ENCODE measurements at regions not wholly inside any gene's neighbourhood (a gene's known extent, or its start where the extent isn't known, plus 50 kb on each side); places are given as distances from the start of the nearest gene placed in this dataset.

- Histone ChIP-seq H3K79me1 (ENCODE audit: low read length) (no peaks in the 10 kb centered on the region), H3K18ac (ENCODE audit: low read length) (no peak overlapping the region), H2BK15ac (replicated peaks; ENCODE audit: low read depth) (no peak overlapping the region), H3K4me2 (ENCODE audit: low read length) (no peak overlapping the region), H4K8ac (ENCODE audit: low read depth, low read length) (no peak overlapping the region), H3K27ac (ENCODE audit: low read depth, low read length) (no peak overlapping the region), H2BK120ac (ENCODE audit: low read depth, low read length) (no peak overlapping the region), H3K4me1 (ENCODE audit: control insufficient read depth, low read depth, low read length) (no peaks in the 10 kb centered on the region), H2AK5ac (ENCODE audit: low read length) (no peak overlapping the region), H3K23ac (ENCODE audit: low read length) (no peak overlapping the region), H3K27me3 (ENCODE audit: insufficient read depth, low read length, poor library complexity) (no peaks in the 10 kb centered on the region), H3K4ac (ENCODE audit: low read depth, low read length) (no peak overlapping the region), H2BK5ac (ENCODE audit: low read length) (no peak overlapping the region), H3K36me3 (ENCODE audit: control insufficient read depth, insufficient read depth, low read length) (no peaks in the 10 kb centered on the region), H3K4me3 (ENCODE audit: low read length) (no peak overlapping the region), H3K56ac (ENCODE audit: low read length) (no peak overlapping the region), H3K79me2 (ENCODE audit: control insufficient read depth, insufficient read depth, low read length) (no peaks in the 10 kb centered on the region), H4K5ac (ENCODE audit: low read length) (no peak overlapping the region), H3K9ac (ENCODE audit: low read length) (no peak overlapping the region)
- WGBS (ENCODE audit: extremely low coverage, insufficient coverage, low lambda C conversion rate): 100% methylated on average over 1 of the region's 4 CpGs
- no peak for DNase-seq
Measured at GRCh38 chr4:180717451-180718033, 1525.7 kb upstream of the TENM3 start.

GRCh38 chr4:180721356-180721755, 1521.8 kb upstream of the TENM3 start:
- Histone ChIP-seq H3K79me2 (ENCODE audit: control insufficient read depth, insufficient read depth, low read length) (no peaks in the 10 kb centered on the region), H4K8ac (ENCODE audit: low read depth, low read length) (no peak overlapping the region), H3K4me1 (ENCODE audit: control insufficient read depth, low read depth, low read length) (no peaks in the 10 kb centered on the region), H3K4me2 (ENCODE audit: low read length) (no peak overlapping the region), H3K4ac (ENCODE audit: low read depth, low read length) (no peak overlapping the region), H3K56ac (ENCODE audit: low read length) (no peak overlapping the region), H3K9ac (ENCODE audit: low read length) (no peak overlapping the region), H3K79me1 (ENCODE audit: low read length) (no peaks in the 10 kb centered on the region), H3K4me3 (ENCODE audit: low read length) (no peak overlapping the region), H2BK5ac (ENCODE audit: low read length) (no peak overlapping the region), H2BK120ac (ENCODE audit: low read depth, low read length) (no peak overlapping the region), H3K36me3 (ENCODE audit: control insufficient read depth, insufficient read depth, low read length) (no peaks in the 10 kb centered on the region), H2AK5ac (ENCODE audit: low read length) (no peak overlapping the region), H2BK15ac (replicated peaks; ENCODE audit: low read depth) (no peak overlapping the region), H3K27ac (ENCODE audit: low read depth, low read length) (no peak overlapping the region), H3K18ac (ENCODE audit: low read length) (no peak overlapping the region), H3K27me3 (ENCODE audit: insufficient read depth, low read length, poor library complexity) (no peaks in the 10 kb centered on the region), H3K23ac (ENCODE audit: low read length) (no peak overlapping the region), H4K5ac (ENCODE audit: low read length) (no peak overlapping the region)
- DNase-seq: no peak
- WGBS (ENCODE audit: extremely low coverage, insufficient coverage, low lambda C conversion rate): 100% methylated on average over 4 of the region's 6 CpGs

- no peak overlapping the region for H3K23ac ChIP-seq (ENCODE audit: low read length)
- H3K79me2 ChIP-seq (ENCODE audit: control insufficient read depth, insufficient read depth, low read length): no peaks in the 10 kb centered on the region
- H4K8ac ChIP-seq (ENCODE audit: low read depth, low read length): no peak overlapping the region
- no peak overlapping the region for H2AK5ac ChIP-seq (ENCODE audit: low read length)
- no peak overlapping the region for H3K27ac ChIP-seq (ENCODE audit: low read depth, low read length)
- H3K56ac ChIP-seq (ENCODE audit: low read length): no peak overlapping the region
- no peaks in the 10 kb centered on the region for H3K36me3 ChIP-seq (ENCODE audit: control insufficient read depth, insufficient read depth, low read length)
- no peaks in the 10 kb centered on the region for H3K4me1 ChIP-seq (ENCODE audit: control insufficient read depth, low read depth, low read length)
- WGBS (ENCODE audit: extremely low coverage, insufficient coverage, low lambda C conversion rate): no CpG with 5 or more reads among the region's 6 CpGs
- H2BK120ac ChIP-seq (ENCODE audit: low read depth, low read length): no peak overlapping the region
- no peaks in the 10 kb centered on the region for H3K27me3 ChIP-seq (ENCODE audit: insufficient read depth, low read length, poor library complexity)
- no peak overlapping the region for H3K4me2 ChIP-seq (ENCODE audit: low read length)
- H3K4me3 ChIP-seq (ENCODE audit: low read length): no peak overlapping the region
- no peak overlapping the region for H4K5ac ChIP-seq (ENCODE audit: low read length)
- H3K18ac ChIP-seq (ENCODE audit: low read length): no peak overlapping the region
- H2BK15ac ChIP-seq (replicated peaks; ENCODE audit: low read depth): no peak overlapping the region
- no peak overlapping the region for H3K4ac ChIP-seq (ENCODE audit: low read depth, low read length)
- H3K79me1 ChIP-seq (ENCODE audit: low read length): no peaks in the 10 kb centered on the region
- no peak overlapping the region for H3K9ac ChIP-seq (ENCODE audit: low read length)
- H2BK5ac ChIP-seq (ENCODE audit: low read length): no peak overlapping the region
- DNase-seq: no peak
Measured at GRCh38 chr4:180726611-180727010, 1516.6 kb upstream of the TENM3 start.

GRCh38 chr4:180727478-180727877, 1515.7 kb upstream of the TENM3 start:
- no peak overlapping the region for H3K56ac ChIP-seq (ENCODE audit: low read length)
- no peak overlapping the region for H2BK15ac ChIP-seq (replicated peaks; ENCODE audit: low read depth)
- H3K18ac ChIP-seq (ENCODE audit: low read length): no peak overlapping the region
- no peaks in the 10 kb centered on the region for H3K79me2 ChIP-seq (ENCODE audit: control insufficient read depth, insufficient read depth, low read length)
- no peak overlapping the region for H2AK5ac ChIP-seq (ENCODE audit: low read length)
- no peak for DNase-seq
- H2BK120ac ChIP-seq (ENCODE audit: low read depth, low read length): no peak overlapping the region
- no peaks in the 10 kb centered on the region for H3K4me1 ChIP-seq (ENCODE audit: control insufficient read depth, low read depth, low read length)
- H3K27me3 ChIP-seq (ENCODE audit: insufficient read depth, low read length, poor library complexity): no peaks in the 10 kb centered on the region
- no peak overlapping the region for H4K5ac ChIP-seq (ENCODE audit: low read length)
- no peak overlapping the region for H2BK5ac ChIP-seq (ENCODE audit: low read length)
- H3K27ac ChIP-seq (ENCODE audit: low read depth, low read length): no peak overlapping the region
- H3K4me3 ChIP-seq (ENCODE audit: low read length): no peak overlapping the region
- no CpG with 5 or more reads among the region's 3 CpGs for WGBS (ENCODE audit: extremely low coverage, insufficient coverage, low lambda C conversion rate)
- no peak overlapping the region for H3K4ac ChIP-seq (ENCODE audit: low read depth, low read length)
- no peaks in the 10 kb centered on the region for H3K36me3 ChIP-seq (ENCODE audit: control insufficient read depth, insufficient read depth, low read length)
- no peaks in the 10 kb centered on the region for H3K79me1 ChIP-seq (ENCODE audit: low read length)
- no peak overlapping the region for H3K23ac ChIP-seq (ENCODE audit: low read length)
- no peak overlapping the region for H3K9ac ChIP-seq (ENCODE audit: low read length)
- no peak overlapping the region for H4K8ac ChIP-seq (ENCODE audit: low read depth, low read length)
- H3K4me2 ChIP-seq (ENCODE audit: low read length): no peak overlapping the region

- Histone ChIP-seq H3K23ac (ENCODE audit: low read length) (no peak overlapping the region), H2AK5ac (ENCODE audit: low read length) (no peak overlapping the region), H4K8ac (ENCODE audit: low read depth, low read length) (no peak overlapping the region), H2BK15ac (replicated peaks; ENCODE audit: low read depth) (no peak overlapping the region), H3K18ac (ENCODE audit: low read length) (no peak overlapping the region), H3K4me1 (ENCODE audit: control insufficient read depth, low read depth, low read length) (no peaks in the 10 kb centered on the region), H3K9ac (ENCODE audit: low read length) (no peak overlapping the region), H3K4ac (ENCODE audit: low read depth, low read length) (no peak overlapping the region), H3K27ac (ENCODE audit: low read depth, low read length) (no peak overlapping the region), H4K5ac (ENCODE audit: low read length) (no peak overlapping the region), H3K79me1 (ENCODE audit: low read length) (no peaks in the 10 kb centered on the region), H3K56ac (ENCODE audit: low read length) (no peak overlapping the region), H3K27me3 (ENCODE audit: insufficient read depth, low read length, poor library complexity) (no peaks in the 10 kb centered on the region), H3K4me2 (ENCODE audit: low read length) (no peak overlapping the region), H2BK120ac (ENCODE audit: low read depth, low read length) (no peak overlapping the region), H2BK5ac (ENCODE audit: low read length) (no peak overlapping the region), H3K4me3 (ENCODE audit: low read length) (no peak overlapping the region), H3K36me3 (ENCODE audit: control insufficient read depth, insufficient read depth, low read length) (no peaks in the 10 kb centered on the region), H3K79me2 (ENCODE audit: control insufficient read depth, insufficient read depth, low read length) (no peaks in the 10 kb centered on the region)
- no peak for DNase-seq
- WGBS (ENCODE audit: extremely low coverage, insufficient coverage, low lambda C conversion rate): no CpG with 5 or more reads among the region's 7 CpGs
Measured at GRCh38 chr4:180734753-180735432, 1508.3 kb upstream of the TENM3 start.

GRCh38 chr4:180741703-180742102, 1501.5 kb upstream of the TENM3 start:
- no CpG with 5 or more reads among the region's 1 CpG for WGBS (ENCODE audit: extremely low coverage, insufficient coverage, low lambda C conversion rate)
- Histone ChIP-seq H3K4me2 (ENCODE audit: low read length) (no peak overlapping the region), H3K56ac (ENCODE audit: low read length) (no peak overlapping the region), H4K5ac (ENCODE audit: low read length) (no peak overlapping the region), H3K4ac (ENCODE audit: low read depth, low read length) (no peak overlapping the region), H3K4me1 (ENCODE audit: control insufficient read depth, low read depth, low read length) (no peaks in the 10 kb centered on the region), H3K79me2 (ENCODE audit: control insufficient read depth, insufficient read depth, low read length) (no peaks in the 10 kb centered on the region), H3K18ac (ENCODE audit: low read length) (no peak overlapping the region), H3K9ac (ENCODE audit: low read length) (no peak overlapping the region), H2AK5ac (ENCODE audit: low read length) (no peak overlapping the region), H3K23ac (ENCODE audit: low read length) (no peak overlapping the region), H2BK5ac (ENCODE audit: low read length) (no peak overlapping the region), H4K8ac (ENCODE audit: low read depth, low read length) (no peak overlapping the region), H3K79me1 (ENCODE audit: low read length) (no peaks in the 10 kb centered on the region), H2BK120ac (ENCODE audit: low read depth, low read length) (no peak overlapping the region), H3K27ac (ENCODE audit: low read depth, low read length) (no peak overlapping the region), H2BK15ac (replicated peaks; ENCODE audit: low read depth) (no peak overlapping the region), H3K36me3 (ENCODE audit: control insufficient read depth, insufficient read depth, low read length) (no peaks in the 10 kb centered on the region), H3K4me3 (ENCODE audit: low read length) (no peak overlapping the region), H3K27me3 (ENCODE audit: insufficient read depth, low read length, poor library complexity) (no peaks in the 10 kb centered on the region)
- no peak for DNase-seq

Data from mesendoderm (in vitro differentiated cells).